HuH-7.5 (cell line): ENCODE measurements at regions not wholly inside any gene's neighbourhood (a gene's known extent, or its start where the extent isn't known, plus 50 kb on each side); places are given as distances from the start of the nearest gene placed in this dataset.

Experiments
- DNase-seq: peaks from one replicate; pipeline ENCODE4 v3.0.0; 2011; ENCODE audit warnings: low spot score

- DNase-seq = no peak
These were observed 120.6 kb downstream of the CD47 start for GRCh38 chr3:107969994-107970819.

GRCh38 chr3:107969525-107969924, 121.3 kb downstream of the CD47 start:
- no peak for DNase-seq

- DNase-seq = no peak
These were observed 124.6 kb downstream of the CD47 start for GRCh38 chr3:107966276-107966675.

- no peak for DNase-seq
These were observed 125.6 kb downstream of the CD47 start for GRCh38 chr3:107965136-107965655.

GRCh38 chr3:107963581-107963980, 127.2 kb downstream of the CD47 start:
- DNase-seq = no peak

GRCh38 chr3:107962946-107963345, 127.9 kb downstream of the CD47 start:
- DNase-seq = no peak

- no peak for DNase-seq
These were observed 128.8 kb downstream of the CD47 start for GRCh38 chr3:107962037-107962436.

GRCh38 chr3:107959550-107960154, 131.2 kb downstream of the CD47 start:
- DNase-seq = no peak

GRCh38 chr3:107958146-107958545, 132.7 kb downstream of the CD47 start:
- DNase-seq = no peak

GRCh38 chr3:107956991-107957900, 133.6 kb downstream of the CD47 start:
- DNase-seq = no peak

- no peak for DNase-seq
These were observed 136.0 kb downstream of the CD47 start for GRCh38 chr3:107954845-107955244.

- no peak for DNase-seq
These were observed 137.1 kb downstream of the CD47 start for GRCh38 chr3:107953722-107954121.

GRCh38 chr3:107951126-107951525, 139.7 kb downstream of the CD47 start:
- no peak for DNase-seq

GRCh38 chr3:107950417-107950816, 140.4 kb downstream of the CD47 start:
- no peak for DNase-seq

- no peak for DNase-seq
These were observed 141.3 kb downstream of the CD47 start for GRCh38 chr3:107949394-107949970.

GRCh38 chr3:107947203-107947602, 143.6 kb downstream of the CD47 start:
- DNase-seq = no peak

GRCh38 chr3:107946700-107947099, 144.1 kb downstream of the CD47 start:
- DNase-seq = no peak

GRCh38 chr3:107945417-107946094, 145.3 kb downstream of the CD47 start:
- no peak for DNase-seq

- DNase-seq = no peak
These were observed 146.9 kb downstream of the CD47 start for GRCh38 chr3:107943786-107944523.

- DNase-seq = no peak
These were observed 147.7 kb downstream of the CD47 start for GRCh38 chr3:107942951-107943749.
